GM18499 (cell line): ENCODE measurements at regions not wholly inside any gene's neighbourhood (a gene's known extent, or its start where the extent isn't known, plus 50 kb on each side); places are given as distances from the start of the nearest gene placed in this dataset.

Experiments
- ATAC-seq: cut with Tn5 transposase; IDR thresholded peaks from one replicate; pipeline ENCODE4 v1.9.1; 2021; ENCODE audit warnings: moderate number of reproducible peaks; ENCODE audit not compliant: insufficient read depth, unreplicated experiment

DNA sequence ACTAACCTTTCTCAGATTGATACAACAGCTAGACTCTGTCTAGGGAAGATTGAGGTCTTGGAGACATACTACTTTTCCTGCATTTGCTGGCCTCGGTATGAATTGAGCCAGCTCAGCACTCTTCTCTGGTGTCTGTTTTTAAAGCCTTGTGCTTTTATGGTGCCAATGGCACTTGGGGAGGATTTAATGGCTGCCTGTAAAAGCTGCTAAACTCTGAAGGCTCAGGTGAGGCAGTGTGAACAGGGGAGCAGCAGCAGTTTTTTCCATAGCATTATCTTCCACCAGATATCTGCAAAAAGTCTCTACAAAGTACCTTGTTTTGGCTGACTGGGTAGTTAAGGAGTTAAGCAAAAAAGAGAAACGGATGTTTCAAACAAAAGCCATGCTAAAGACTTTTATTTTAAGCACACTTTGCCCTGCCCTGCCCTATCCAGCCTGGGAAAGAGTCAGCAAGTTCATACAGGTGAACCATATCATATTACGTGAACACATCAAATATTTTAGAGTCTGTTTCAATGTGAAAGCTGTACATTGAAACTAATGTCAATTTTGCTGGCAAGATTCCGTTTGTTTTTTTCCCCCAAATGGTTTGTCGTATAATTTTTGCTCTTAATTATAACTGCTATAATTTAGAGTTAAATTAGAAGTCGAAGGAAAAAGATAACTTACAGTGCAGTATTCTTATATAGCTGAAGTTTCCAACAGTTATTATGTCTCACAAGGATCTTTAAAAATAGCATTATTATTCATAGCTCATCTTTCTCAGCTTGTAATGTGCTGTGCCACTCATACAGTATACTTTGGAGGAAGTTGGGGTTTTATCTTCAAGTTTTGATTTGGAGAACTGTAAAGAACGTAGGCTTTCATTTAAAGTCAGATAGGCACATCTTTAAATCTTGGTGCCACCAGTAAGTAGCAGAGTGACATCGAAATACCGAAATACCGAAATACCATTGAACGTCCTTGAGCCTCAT lies 424.1 kb upstream of the CD180 start:
- ATAC-seq = no peak

DNA sequence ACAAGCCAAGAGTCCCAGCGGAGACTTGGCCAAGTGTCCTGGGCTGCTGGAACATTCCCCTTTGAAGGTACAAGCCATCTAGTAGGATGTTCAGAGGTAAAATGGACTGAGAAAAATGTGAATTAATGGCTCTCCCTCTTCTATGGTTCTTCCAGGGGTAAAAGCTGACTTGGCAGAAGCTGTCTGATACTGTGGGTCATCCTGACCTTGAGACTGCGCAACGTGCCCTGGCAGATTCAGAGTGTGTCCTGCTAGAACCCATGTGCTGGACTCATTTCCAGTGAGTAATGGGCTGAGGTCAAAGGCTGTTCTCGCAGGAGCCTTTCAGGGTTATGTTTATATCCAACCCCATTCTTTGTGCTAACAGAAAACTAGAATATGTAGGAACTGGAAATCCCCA lies 423.0 kb upstream of the CD180 start:
- ATAC-seq = no peak

DNA sequence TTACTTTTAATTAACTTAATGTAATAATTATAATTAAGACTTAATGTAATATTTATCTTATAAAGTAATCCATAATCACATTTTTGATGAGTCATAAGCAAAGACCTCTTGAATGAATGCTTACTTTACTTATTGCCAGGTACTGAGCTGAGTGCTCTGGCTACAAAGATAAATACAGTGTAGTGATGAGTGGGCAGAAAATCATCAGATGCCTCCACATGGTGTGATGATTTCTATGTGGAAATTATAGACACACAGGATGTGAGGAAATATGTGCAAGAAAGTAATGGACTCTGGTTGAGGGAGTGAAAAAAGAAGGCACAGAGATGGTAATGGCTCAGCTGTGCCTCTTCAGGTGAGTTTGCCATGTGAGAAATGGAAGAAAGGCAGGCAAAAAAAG lies 422.6 kb upstream of the CD180 start:
- no peak for ATAC-seq

DNA sequence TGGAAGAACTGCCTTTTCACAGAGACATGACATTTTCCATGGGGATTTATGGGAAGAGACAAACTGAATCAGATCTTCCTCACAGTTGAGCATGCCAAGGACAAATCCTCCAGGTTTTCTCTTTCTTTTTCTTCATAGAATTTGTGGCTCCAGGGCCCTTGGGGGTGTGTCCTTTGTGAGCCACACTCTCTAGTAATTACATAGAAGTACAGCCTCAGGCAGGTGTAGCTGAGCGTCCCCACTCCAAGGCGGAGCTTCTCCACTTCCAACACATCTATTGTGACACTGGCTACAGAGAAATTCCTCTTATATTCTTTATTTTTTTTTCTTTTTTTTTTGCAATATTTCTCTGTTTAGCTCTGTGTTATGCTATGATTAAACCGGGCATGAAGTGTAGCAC lies 420.5 kb upstream of the CD180 start:
- no peak for ATAC-seq

DNA sequence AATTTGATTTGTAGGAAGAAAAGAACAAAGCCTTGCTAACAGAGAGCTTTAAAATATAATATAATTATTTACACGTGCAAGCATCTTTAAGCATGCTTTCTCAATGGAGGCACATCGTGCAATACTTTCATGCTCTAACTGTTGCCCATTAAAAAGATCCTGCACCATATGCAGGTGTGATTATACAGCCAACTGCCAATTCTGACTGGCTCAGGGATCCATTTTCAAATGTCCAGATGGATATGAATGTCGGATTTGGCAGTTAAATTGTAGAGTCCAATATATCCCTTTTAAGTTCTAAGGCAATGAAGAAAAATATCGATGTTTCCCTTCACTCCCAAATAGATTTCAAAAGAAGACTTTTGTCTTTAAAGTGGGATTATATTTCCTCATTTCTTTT lies 416.4 kb upstream of the CD180 start:
- ATAC-seq = no peak

DNA sequence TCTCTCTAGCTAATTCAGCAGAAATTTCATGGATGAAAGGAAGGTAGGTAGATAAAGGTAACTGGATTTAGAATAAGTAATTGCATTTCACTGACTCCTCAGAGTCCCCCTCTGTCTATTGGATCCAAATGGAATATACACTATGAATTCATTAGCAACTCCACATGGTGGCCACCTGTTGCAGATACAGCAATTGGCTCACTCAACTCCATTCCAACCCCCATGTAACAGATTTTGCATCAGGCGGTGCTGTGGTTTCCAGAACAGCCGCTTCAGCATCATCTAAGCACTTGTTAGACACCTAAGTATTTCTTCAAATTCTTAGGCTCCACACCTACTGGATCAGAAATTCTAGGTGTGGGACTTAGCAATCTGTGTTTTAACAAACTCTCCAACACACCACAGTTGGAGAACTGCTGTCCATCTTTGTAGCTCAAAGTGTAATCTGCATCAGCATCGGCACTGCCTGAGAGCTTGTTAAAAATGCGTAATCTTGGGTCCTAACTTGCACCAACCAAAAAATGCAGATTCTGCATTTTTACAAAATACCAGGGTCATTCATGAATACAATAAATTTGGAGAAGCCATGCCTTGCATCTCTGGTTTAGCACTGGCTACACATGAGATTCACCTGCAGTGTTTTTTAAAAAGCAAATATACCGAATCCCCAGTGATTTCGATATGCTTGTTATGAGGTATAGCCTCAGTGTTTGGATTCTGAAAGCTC lies 413.8 kb upstream of the CD180 start:
- ATAC-seq = no peak

DNA sequence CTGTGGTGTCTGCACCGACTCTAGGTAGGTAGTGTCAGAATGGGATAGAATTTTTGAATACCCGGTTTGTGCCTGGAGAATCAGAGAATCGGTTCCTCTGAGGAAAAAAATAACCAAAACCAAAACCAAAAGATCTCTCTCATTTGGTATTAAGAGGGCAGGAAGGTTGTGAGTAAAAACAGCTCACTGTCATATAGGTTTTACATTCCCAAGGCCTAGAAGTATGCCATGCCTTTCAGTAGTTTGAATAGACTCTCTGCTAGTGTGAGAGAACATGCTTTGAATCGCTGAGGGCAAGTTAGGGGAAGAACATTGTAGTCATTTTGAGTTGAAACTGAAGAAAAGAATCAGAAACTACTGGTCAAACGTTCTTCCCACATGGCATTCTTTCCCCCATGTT lies 411.4 kb upstream of the CD180 start:
- ATAC-seq = no peak

DNA sequence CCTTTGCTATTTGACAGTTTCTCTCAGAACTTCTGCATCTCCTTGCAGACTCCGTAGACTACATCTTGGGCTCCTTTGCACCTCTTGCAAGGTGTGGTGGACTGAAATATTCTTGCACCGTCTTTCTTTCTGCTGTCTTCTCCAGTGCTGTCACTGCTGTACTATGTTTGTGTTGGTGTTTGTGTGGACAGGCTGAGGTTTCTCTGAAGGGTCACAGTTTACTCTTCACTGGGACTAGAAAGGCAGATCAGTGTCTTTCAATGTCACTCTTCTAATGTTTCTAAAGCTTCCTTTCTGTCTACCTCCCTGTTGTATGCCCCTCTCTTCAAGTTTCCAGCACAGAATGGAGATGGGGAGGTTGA lies 410.0 kb upstream of the CD180 start:
- no peak for ATAC-seq

DNA sequence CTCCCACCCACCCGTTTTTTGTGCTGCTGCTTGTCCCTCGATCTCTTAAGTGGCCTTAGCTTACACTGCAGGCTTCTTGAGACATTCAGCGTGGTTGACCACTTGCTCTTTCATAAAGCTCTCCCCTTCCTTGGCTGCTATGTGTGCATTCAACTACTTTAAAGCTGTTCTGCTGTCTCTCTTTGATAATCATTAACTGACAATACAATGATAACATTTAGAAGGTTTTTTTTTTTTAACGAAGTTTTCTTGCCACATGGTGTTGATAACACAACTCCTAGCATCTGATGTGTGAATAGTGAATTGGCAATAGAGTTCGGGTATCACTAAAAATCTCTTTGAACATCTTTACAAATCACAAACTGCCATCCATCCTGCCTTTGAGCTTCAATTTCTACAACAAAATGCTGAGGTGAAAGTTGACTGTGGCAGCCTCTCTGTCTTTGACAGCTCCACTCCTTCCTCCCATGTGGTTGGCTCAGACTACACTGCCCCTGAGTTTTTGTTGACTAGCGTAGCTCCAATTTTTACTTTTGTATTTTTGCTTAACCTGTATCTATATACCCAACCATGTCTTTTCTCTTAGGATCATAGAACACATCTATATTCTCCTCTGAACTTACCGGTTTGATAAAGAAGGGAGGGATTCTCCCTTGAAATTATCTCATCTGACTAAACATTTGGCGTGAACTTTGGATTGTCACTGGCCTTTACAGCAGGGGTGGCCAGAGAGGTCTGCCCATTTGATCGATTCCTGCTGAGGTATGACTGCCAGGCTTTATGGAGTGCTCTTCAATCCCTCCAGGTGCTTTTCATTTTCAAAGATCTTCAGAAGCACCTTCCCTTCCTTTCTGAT lies 409.4 kb upstream of the CD180 start:
- ATAC-seq = no peak

DNA sequence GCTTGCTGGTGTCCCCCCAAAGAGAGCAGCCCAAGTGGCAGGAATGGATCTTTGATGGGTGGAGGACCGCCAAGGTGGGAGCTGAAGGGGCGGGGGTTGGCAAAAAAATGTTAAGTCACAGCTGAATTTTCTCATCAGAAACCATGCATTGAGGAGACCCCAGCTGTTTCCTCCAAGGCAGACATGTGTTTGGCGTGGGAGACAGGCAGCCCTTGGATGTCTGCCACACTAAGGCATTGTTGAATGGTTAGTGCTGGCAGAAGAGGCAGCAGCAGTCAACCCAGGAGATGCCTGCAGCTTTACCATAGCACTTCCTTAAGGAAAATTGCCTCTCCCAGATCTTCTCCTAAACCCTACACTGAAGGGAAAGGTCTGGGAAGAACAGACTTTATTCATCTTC lies 394.9 kb upstream of the CD180 start:
- no peak for ATAC-seq

DNA sequence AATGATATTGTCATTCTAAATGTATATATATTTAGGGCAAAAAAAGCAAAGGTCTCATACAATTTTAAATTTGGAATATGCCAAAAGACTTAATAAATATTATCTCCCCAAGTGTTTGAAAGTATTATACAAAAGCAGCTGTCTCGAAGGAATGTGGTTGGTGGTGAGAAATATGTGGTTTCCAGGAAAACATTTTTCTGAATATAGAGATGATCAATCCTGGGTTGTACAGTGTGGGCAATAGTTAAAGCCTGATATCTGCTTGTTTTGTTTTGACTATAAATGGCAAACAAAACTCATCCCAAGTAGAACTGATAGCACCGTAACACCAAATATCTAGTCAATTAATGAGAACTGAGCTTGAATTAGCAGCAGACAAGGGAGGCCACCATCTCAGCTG lies 391.8 kb upstream of the CD180 start:
- no peak for ATAC-seq

DNA sequence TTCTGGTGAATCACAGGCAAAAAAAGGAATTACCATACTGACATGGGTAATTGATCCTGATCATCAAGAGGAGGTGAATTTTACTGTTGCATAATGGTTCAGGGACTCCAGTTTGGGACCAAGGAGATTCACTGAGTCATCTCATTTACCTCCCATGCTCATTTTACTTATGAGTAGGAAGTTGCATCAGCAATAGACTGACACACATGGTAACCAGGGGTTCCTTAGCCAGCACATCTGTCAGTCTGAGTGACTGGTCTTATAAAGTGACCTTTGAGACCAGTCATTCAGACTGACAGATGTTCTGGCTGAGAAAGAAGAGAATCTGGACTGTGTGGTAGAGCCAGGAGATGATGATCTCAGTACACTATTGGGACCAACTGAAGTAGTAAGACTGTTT lies 384.6 kb upstream of the CD180 start:
- no peak for ATAC-seq

DNA sequence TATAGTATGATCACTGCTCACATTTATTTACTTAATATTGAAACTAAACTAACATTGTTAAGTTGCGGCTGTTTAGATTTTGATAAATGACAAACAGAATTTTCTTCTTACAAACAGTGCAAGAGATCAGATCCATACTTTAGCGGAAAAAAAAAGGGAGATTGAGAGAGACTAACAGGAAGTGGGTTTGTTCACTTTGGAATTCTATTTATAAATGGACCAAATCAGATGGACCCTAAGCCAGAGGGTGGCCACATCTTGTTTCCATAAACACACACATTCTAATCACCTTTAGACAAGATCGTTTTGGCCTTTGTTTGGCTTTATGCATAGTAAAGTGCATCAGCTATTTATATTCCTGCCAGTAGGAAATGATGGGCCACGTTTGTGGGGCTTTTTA lies 381.4 kb upstream of the CD180 start:
- ATAC-seq = no peak

DNA sequence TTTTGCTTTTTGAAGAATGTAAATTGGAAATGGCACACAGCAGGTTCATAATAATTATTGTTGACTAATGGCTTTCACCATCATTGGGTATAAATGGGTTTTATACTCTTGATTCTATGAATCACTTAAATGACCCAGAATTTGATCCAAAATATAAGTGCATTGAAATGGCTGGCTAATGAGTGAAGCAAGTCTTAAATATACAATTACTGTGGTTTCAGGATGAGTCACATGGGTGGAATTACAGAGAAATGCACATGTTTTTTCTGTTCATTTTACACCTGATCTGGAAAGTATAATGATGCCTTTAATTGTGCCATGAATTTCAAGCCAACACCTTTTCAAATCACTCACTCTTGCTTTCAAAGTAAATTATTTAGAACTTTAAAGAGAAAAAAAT lies 380.8 kb upstream of the CD180 start:
- no peak for ATAC-seq

DNA sequence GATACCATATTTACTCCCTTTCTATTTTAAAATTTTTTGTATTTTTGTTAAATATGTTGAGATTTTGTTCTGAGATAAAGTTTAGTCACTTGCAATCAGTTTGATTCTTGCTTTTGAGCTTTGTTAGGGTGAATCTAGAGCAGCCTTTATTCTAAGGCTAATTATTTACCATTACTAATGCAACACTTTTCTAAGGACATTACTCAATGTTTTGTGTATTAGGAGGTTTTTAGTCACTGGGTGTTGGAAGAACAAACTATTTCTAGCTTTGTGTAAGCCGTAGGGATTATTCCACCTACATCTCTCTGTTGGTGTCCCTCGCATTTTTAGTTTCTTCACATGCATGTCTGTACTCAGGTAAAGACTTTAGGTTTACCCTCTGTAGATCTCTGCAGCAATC lies 379.5 kb upstream of the CD180 start:
- no peak for ATAC-seq

DNA sequence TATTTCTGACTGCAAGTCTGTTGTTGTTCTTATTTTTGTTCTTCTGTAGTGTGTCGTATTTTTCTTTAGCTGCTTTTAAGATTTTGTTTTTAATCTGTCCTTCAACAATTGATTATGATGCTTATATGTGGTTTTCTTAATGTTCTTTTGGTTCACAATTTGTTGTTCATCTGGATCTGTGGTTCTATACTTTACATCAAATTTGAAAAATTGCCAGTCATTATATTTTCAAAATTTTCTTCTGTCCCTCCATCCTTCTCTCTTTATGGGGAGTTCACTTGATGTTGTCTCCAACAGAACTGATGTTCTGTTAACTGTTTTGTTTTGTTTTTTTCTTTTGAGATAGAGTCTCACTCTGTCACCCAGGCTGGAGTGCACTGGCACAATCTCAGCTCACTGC lies 378.5 kb upstream of the CD180 start:
- ATAC-seq = no peak

DNA sequence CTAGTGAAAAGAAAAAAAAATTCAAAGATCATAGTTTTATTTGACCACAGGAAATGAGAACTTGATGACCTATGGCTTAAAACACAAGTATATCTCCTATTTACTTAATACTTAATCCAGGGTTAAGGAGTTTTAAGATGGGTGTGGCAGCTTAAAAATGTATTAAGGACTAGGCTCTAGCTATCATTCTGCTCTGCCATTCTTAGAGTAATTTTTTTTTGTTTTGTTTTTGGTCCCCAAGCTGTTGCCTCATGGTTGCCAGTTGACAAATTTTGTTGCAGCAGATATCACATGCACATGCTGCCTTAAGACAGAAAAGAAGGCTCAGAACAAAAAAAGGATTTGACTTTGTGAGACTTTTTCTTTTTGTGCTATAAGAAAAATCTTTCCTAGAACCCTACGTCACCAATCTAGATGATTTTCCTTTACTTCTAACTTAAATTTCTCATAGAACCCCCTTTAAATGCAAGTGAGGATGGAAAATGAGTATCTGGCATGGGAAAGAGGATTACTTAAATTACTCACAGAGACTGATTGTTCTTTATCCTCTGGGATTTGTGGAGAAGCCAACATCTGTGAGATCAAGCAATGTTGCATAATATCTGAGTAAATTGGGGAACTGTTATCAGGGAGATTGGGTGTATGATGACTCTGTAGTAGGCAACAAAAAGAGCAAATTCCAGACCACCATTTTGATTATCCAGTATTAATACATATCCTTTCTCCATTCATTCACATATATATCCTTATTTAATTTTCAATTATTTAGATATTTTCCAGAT lies 364.7 kb upstream of the CD180 start:
- no peak for ATAC-seq

DNA sequence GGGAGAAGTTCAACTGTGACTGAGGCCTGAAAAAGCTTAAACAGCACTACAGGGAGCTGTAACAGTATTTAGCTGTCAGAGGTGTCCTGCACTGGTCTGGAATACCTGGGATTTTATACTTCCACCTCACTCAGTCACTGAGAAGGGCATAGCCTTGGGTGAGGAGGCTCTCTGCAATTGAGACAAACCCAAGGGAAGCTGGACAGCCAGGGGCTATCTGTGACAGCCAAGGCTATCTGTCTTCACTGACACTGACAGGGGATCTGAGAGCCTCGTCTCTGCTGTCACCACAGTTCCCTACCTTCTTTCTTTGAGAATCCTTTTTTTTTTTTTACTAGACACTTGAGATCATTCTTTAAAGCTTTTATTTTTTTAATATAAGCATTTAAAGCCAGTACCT lies 356.2 kb upstream of the CD180 start:
- ATAC-seq = no peak

DNA sequence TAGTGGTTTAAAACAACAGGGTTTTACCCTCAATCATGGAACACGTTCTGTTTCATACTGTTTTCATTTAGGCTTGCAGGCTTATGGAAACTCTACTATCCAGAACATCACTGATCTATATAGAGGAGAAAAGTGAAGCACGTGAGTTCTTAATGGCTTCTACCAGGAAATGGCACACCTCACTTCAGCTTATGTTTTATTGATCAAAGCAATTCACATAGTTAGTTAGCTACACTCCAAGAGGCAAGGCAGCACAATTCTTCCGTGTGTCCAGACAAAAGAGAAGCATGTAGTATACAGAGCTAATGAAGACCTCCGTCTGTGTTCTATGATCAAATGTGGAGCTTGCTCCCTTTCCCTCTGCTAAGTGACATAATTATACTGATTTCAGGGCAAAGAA lies 353.3 kb upstream of the CD180 start:
- ATAC-seq = no peak

DNA sequence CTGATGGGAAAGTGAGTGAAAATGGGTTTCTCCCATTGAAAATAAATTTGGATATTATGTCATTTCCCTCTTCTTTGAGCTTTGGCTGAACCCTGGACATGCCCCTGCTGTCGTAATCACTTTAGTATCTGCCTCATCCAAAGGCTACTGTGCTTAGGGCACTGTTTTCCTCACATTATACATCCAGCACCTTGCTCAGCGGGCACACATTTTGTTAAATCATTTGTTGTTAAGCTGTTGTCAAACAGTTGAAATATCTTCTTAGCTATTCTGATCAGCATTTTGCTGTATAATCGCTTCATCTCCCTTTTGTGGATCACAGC lies 352.7 kb upstream of the CD180 start:
- ATAC-seq = no peak
